ENCODE measurements at regions not wholly inside any gene's neighbourhood (a gene's known extent, or its start where the extent isn't known, plus 50 kb on each side); places are given as distances from the start of the nearest gene placed in this dataset.

GRCh38 chr4:26010304-26010703, 96.3 kb downstream of the SMIM20 start:
- TF ChIP-seq POLR2AphosphoS5 (IDR thresholded peaks at IDR 0.05) = no peak
- no peak for TF ChIP-seq CTCF (IDR thresholded peaks at IDR 0.05)
- no peak for TF ChIP-seq POLR2A (IDR thresholded peaks at IDR 0.05; ENCODE audit: low read depth)

All from esophagus muscularis mucosa (tissue), 3 donors.